NCI-H1048 (cell line): ENCODE measurements at regions not wholly inside any gene's neighbourhood (a gene's known extent, or its start where the extent isn't known, plus 50 kb on each side); places are given as distances from the start of the nearest gene placed in this dataset.
"Not testable (repeated sequence)": the region's sequence is repeated elsewhere in the genome, so short reads cannot be mapped to it uniquely, and the experiment has no call there.

Experiments
- DNase-seq: peaks from one replicate; lab custom pipeline; 2025; lab: John Stamatoyannopoulos, UW

DNA sequence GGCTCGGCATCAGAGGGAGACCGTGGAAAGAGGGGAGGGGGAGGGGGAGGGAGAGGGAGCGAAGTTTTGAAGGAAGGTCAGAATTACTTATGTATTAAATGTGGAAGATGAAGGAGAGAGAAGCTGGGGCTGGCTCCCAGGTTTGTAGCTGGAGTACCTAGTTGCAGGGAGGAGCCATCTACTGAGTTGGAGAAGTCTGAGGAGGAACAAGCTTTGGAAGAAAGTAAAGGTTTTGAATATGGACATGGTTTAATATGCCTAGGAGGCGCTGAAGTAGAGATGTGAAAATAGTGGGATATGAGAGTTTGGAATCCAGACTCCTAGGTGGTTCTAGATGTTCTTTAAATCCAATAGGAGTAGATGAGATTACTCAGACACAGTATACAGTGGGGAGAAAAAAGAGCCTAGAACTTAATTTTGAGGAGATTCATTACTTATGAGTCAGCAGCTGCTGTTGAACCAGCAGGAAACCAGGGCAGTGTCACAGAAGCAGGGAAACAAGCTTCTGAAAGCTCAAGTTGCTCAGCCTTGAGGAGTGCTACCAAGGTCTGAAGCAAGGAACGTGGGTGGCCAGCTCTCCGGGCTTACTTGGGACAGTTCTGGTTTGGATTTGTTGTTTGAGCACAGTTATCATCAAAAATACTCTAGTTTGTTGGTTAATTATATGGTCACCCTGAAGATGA lies 149.3 kb downstream of the UTRN start:
- no peak for DNase-seq

DNA sequence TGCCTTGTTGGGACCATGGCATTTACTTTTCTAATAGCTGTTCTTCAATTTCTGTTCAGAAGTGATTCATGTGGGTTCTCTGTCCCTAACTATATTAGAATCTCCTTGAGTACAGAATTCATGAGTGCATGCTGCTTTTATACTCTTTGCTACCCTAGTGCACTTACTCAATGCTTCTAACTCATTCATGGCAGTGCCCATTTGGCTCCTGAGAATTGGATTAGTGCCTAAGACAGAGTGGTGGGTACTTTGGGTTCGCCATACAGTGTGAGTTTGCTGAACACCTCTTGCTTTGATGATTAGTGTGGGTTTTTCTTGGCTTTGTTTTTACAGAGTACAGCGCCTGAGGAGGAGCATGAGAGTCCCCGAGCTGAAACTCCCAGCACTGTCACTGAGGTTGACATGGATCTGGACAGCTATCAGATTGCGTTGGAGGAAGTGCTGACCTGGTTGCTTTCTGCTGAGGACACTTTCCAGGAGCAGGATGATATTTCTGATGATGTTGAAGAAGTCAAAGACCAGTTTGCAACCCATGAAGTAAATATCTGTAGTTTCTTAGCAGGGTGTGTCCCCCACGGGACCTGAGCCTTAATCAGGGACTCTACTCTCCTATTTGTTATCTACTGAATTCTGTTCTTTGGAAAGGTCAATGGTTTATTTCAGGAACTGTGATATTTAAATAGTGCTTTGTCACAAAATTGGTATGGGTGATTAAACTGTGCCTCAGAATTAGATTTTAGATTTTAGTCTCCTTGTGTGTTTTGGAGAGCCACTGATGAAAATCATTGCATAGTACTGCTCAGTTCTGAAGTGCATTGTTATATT lies 150.7 kb downstream of the UTRN start:
- DNase-seq, result no peak

DNA sequence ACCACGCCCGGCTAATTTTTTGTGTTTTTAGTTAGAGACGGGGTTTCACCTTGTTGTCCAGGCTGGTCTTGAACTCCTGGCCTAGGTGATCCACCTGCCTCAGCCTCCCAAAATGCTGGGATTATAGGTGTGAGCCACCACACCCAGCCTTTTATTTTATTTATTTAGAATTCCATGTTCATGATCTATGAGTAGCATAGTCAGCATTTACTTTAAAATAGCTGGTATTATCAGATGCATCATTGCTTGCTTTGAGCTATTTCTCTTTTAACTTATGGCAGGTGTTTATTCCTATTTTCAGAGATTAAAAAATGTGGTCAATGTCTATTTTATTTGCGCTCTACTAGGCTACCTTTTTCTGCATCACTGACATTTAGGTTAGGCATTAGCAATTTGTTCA lies 152.0 kb downstream of the UTRN start:
- DNase-seq, result no peak

DNA sequence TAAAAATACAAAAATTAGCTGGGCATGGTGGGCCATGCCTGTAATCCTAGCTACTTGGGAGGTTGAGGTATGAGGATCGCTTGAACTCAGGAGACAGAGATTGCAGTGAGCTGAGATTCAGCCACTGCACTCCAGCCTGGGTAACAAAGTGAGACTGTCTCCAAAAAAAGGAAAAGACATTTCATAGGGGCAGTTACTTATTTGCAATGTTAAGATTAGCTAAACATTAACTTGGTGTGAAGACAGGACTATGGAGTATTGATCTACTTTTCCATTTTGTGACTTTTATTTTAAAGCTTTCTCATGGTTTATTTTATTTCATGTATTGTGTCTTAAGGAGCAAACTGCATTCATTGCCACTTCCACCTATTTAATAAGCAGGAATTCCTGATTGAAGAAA lies 153.0 kb downstream of the UTRN start:
- DNase-seq, result no peak

DNA sequence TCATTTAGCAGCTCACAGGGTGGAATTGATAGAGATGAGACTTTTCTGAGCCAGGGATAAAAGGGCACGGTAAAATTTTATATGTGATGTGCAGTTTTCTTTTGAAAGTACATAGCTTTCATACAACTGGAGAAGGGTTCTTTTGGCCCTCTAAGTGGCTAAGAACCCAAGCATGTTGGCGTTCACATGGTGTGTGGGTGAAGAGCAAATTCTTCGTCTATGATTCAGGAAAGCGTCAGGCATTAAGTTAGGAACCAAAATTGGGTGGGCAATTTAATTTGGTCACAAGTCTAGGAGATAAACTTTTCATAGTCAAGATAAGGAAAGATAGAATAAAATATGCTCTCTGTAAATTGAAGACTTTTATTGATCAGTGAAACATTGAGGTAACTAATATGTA lies 153.9 kb downstream of the UTRN start:
- no peak for DNase-seq

DNA sequence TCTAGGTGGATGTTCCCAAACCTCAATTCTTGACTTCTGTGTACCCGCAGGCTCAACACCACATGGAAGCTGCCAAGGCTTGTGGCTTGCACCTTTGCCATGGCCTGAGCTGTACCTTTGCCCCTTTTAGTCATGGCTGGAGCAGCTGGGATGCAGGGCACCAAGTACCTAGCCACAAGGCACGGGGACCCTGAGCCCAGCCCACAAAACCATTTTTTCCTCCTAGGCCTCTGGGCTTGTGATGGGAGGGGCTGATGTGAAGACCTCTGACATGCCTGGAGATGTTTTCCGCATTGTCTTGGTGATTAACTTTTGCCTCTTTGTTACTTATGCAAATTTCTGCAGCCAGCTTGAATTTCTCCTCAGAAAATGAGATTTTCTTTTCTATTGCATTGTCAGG lies 156.7 kb downstream of the UTRN start:
- DNase-seq, result not testable (repeated sequence)

DNA sequence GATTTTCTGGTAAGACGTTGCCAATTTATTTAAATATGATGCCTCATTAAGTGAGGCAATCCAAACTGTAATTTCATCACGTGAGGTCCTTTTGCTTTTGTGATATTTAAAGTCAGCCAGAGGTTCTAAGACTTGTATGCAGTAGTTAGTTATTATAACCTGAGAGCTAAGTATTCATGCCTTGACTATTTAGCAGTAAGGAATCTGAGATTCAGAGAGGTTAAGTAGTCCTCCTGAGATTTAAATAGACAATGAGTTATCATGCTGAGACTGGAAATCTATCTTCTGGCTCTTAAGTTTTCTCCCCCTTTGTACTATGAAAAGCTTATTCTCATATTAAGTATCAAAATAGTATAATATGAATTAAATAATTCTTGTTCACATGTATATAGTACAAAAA lies 158.0 kb downstream of the UTRN start:
- no peak for DNase-seq

DNA sequence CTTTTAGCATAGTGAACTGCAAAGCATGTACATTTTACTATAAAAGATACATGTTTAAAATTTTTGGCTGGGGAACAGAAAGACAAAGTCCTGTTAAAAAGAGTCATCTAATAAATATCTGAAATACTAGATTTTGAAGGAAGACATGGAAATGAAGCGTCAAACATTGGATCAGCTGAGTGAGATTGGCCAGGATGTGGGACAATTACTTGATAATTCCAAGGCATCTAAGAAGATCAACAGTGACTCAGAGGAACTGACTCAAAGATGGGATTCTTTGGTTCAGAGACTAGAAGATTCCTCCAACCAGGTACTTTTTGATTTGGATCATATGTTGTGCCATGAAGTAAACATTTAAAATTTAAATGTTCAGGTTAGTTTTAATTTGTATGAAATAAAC lies 162.3 kb downstream of the UTRN start:
- DNase-seq, result no peak

DNA sequence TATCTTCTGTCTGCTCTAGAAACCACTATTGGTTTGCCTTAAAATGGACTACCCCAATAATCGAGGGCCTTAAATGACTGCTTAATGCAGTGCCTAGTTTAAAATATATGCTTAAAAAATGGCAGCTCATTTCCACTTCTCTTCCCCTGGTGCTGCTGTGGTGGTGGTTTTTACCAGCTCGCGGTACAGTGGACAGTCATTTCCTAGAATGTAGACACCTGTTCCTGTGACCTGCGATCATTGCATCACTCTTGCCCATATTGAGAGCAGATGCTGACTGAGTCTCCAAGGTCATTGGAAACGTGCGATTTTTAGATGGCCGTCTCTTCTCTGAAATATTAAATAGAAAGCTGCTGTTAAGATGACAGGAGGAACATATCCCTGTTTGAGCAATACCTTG lies 164.1 kb downstream of the UTRN start:
- no peak for DNase-seq

DNA sequence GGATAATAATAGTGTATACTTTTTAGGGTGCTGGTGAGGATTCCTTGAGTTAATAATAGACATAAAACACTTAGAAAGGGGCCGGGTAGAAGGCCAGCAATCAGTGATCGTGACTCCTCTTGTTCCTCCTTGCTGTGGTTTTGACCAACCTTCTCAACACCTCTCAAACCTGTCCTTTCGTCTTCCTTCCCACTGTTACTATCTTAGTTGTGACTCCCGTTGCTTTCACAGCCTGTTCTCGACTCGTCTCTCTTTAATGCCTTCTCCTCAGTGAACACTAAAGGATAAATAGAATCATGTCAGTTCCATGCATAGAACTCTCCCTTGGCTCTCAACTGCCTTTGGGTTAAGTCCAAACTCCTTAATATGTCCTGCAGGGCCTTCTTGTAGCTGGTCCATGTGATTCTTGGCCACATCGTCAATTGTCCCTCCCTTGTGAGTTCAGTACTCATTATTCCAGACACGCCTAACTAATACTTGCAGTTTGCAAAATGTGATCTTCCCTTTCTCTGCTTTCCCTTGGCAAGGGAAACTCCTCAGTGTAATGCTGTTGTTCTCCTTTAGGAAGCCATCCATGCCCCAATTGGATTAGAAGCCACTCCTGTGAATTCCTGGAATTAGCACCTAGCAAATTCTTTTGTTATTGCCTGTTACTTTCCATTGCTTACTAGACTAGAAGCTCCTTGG lies 164.9 kb downstream of the UTRN start:
- DNase-seq, result no peak

DNA sequence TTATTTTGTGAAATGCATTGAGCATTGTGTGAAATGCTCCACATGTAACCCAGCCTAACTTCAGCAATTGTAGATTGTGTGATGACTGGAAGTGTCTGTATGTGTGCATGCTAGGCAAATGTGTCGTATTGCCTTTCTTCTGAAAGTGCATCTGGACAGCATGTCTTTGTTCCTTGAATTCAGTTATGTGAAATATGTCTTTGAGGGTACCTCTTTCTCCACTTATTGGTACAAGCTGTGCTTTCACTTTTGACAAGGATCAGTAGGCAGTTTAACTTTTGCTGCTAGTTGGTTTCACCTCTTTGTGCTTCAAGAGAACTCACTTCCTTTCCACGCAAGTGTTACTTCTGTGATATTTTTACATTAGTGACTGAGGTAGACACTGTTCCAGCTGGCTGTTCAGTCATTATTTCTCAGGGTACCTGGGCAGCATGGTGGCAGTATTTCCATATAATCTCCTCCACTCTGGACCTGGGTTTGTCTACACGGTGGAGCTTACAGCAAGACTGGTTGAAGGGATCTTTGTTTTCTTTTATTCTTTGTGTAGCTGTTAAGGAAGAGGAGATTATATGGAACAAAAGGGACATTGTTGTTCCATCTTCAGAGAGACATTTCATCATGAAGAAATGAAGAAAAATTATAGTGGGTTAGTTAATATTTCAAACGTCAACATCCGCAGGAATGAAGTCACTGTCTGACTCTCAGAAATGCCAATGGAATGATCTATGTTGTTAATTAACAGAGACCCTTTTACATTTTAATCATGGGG lies 175.4 kb downstream of the UTRN start:
- no peak for DNase-seq

DNA sequence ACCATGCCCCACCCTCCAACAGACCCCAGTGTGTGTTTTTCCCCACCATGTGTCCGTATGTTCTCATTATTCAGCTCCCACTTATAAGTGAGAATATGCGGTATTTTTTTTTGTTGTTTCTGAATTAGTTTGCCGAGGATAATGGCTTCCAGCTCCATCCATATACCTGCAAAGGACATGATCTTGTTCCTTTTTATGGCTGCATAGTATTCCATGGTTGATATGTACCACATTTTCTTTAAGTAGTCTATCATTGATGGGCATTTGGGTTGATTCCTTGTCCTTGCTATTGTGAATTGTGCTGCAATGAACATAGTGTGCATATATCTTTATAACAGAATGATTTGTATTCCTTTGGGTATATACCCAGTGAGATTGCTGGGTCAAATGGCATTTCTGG lies 176.9 kb downstream of the UTRN start:
- DNase-seq, result no peak

DNA sequence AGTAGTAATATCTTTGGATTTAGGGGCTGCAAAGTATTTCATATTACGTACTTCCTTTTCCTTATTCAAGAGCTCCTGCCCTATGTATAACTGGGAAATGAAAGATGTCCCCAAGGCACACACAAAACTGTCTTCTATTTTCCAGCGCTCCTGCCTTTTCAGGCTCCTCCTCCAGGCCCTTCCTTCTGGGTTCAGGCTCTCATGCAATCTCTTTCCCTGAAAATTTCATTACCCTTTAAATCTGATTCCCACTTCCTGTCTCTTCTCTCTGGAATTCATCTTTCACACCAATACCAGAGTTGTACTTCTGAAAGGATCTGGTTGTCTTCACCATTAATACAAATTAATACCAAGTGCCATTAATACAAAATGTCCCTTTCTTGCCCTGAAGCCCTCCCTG lies 181.6 kb downstream of the UTRN start:
- DNase-seq, result no peak

DNA sequence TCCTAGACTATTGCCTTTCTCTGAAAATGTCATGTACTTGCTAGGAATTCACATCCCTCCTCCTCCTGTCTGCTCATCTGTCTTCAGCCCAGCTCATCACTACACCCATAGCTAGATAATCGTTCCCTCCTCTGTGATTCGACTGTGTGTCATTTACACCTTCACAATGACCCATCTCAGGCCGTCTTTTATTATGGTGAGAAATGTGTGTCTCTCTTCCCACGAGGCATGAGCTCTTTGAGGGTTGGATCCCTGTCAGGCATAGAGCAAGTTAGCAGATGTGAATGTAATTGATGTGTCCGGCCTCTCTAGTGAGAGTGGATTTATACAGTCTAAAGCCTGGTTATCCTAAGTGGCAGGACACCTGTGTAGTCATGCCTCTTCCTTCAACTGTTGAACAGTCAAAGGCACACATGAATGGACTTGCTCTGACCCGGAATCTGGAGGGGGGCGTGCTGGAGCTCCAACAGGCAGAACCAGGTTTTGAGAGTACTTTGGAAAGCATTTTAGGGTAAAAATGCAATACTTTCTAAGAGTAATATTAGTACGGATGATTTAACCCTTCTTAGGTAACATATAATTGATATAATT lies 182.1 kb downstream of the UTRN start:
- no peak for DNase-seq

DNA sequence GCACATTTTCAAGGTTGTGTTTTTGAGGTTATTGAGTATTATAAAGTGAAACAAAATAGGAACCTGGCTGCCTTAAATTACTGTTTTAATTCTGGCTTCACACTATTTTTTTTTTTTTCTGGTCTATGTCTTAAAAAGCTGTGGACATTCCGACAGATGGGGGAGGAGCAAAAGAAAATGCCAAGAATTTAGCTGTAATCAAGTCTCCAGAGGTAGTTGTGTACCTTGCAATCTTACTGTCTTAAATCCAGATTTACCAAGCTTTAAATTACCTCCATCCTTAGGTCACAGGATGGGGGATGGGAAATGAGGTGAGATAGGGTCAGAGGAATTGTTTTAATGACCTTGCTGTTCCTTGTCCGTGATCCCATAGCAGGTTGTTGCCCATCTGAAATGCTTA lies 182.8 kb downstream of the UTRN start:
- DNase-seq, result no peak

DNA sequence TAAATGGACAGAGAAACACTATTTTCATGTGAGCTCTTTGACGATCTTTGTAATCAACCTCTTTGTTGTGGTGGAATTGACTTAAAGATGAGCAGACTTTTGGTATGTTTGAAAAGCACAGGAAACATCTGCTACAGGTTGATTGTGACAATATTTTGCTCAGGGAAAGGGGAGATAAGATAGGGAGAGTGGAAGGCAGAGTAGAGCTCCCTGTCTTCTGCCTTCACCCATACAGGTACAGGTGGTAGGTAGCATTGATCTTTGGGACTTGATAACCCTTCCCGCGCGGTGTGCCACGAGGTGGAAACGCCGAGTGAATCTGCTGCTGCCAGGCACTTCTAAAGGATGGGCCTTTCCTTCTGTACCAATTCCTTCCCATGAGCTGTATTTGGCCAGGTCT lies 183.6 kb downstream of the UTRN start:
- DNase-seq, result no peak

DNA sequence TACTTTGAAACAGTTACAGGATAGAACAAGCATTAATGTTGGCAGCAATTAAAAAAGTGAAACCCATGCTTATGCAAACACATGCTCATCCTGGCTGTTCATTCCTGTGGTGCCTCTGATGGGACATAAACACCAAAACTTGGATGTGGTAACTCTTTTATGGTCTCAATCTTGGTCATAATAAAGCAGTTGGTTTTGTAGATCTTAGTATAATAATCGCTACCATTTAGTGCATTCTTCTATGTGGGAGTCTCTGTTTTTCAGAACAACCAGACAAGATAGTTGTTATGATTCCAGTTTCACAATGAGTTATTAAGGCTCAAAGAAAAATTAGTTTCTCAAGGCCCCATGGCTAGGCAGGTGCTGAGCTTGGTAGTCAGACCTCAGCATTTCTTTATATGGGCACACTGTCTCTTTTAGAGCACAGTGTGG lies 184.0 kb downstream of the UTRN start:
- no peak for DNase-seq

DNA sequence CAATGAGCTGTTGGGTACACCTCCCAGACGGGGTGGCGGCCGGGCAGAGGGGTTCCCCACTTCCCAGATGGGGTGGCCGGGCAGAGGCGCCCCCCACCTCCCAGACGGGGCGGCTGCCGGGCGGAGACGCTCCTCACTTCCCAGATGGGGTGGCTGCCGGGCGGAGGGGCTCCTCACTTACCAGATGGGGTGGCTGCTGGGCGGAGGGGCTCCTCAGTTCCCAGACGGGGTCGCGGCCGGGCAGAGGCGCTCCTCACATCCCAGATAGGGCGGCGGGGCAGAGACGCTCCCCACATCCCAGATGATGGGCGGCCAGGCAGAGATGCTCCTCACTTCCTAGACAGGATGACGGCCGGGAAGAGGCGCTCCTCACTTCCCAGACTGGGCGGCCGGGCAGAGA lies 185.1 kb downstream of the UTRN start:
- not testable (repeated sequence) for DNase-seq

DNA sequence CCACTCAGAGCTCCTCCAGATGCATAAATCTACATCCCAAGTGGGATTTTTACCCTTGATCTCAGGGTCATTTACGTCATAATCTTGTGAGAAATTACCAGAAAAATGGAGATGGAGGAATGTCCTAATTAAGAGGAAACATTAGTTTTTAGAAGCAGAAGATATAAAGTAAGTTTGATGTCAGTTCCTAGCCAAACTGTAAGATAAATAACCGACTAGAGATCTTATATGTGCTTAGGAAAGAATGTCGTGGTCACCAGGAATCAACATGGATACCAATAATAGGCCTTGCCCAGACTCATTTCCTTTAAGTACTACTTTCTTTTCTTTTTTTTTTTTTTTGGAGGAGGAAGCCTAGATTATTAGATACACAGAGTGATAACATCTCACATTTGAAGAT lies 186.9 kb downstream of the UTRN start:
- DNase-seq, result no peak

DNA sequence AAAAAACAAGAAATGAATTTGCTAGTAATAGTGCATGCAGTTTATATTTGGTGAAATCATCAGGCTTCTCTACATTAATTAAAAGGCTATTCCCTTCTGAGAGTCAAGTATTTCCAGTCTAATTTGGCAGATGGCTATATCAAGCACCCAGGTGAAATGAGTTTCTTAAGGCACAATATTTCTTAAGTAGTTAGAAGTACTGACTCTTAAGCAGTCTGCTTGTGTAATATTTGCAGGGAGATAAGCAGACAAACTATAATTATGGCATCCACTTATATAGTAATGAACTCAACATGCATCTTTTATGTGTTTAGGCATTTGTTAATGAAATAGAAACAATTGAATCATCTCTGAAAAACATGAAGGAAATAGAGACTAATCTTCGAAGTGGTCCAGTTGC lies 189.2 kb downstream of the UTRN start:
- no peak for DNase-seq

DNA sequence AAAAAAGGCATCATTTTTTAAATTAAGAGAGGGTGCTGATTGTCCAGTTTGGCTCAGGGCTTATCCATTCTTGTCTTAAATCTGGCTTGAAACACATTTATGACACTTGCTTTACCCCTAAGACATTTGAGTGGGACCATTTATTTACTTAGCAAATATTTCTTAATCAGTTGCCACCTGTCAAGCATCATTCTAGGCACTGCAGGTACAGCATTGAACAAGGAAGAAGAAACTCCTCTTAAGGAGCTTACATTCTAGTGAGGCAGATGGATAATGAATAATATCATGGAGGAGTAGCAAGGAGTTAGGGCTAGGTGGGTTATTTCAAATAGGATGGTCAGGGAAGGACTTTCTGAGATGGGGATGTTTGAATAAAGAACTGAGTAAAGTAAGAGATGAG lies 189.8 kb downstream of the UTRN start:
- no peak for DNase-seq

DNA sequence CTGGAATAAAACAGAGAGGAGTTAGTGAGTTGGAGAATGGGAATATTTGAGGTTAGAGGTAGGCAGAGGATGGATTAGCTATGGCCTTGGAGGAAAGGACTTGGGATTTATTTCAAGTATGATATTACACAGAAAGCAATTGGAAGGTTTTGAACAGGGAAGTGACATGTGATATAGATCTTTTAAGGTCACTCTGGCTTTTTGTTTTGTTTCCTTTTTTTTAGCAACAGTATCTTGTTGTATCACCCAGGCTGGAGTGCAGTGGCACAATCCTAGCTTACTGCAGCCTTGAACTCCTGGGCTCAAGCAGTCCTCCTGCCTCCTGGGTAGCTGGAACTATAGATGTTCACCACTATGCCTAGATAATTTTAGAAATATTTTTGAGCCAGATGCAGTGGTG lies 190.3 kb downstream of the UTRN start:
- DNase-seq, result no peak
